Kidney (tissue), 13 donors: ENCODE measurements at regions not wholly inside any gene's neighbourhood (a gene's known extent, or its start where the extent isn't known, plus 50 kb on each side); places are given as distances from the start of the nearest gene placed in this dataset.

Experiments used
- DNase-seq, 5 donors: peaks; one replicate each; pipeline ENCODE4 v3.0.0-alpha.2; 2013 to 2020
- FAIRE-seq: peaks from 2 replicates; lab custom pipeline; 2012; peaks lifted over from hg19 to GRCh38; lab: Jason Lieb, UNC
- H3K27ac ChIP-seq, 2 donors: one replicate each; pipeline ENCODE4 v1.7.0; 2013; ENCODE audit warnings: low read depth in 2 of 2, low read length in 2 of 2, inconsistent platforms in 1 of 2
- H3K27me3 ChIP-seq: one replicate; pipeline ENCODE4 v1.7.1; 2013; ENCODE audit warnings: low read length, inconsistent platforms; ENCODE audit not compliant: control insufficient read depth, insufficient read depth
- H3K36me3 ChIP-seq, 3 donors: one replicate each; pipeline versions ENCODE4 v1.7.0 to v1.7.1; 2013; ENCODE audit warnings: low read length in 3 of 3, control low read depth in 1 of 3, inconsistent platforms in 1 of 3; ENCODE audit not compliant: insufficient read depth in 3 of 3, control insufficient read depth in 2 of 3
- H3K4me1 ChIP-seq, 3 donors: one replicate each; pipeline versions ENCODE4 v1.7.0 to v1.7.1; 2013; ENCODE audit warnings: low read length in 3 of 3, inconsistent platforms in 1 of 3, low read depth in 1 of 3; ENCODE audit not compliant: control insufficient read depth in 2 of 3, insufficient read depth in 2 of 3
- H3K4me3 ChIP-seq, 3 donors: one replicate each; pipeline versions ENCODE4 v1.7.0 to v1.8.1; 2013; ENCODE audit warnings: low read length in 3 of 3, control low read depth in 1 of 3, inconsistent platforms in 1 of 3
- H3K9ac ChIP-seq, 3 donors: one replicate each; pipeline versions ENCODE4 v1.7.0 to v1.7.1; 2013; ENCODE audit warnings: low read length in 3 of 3, control low read depth in 1 of 3, inconsistent platforms in 1 of 3
- H3K9me3 ChIP-seq, 3 donors: one replicate each; pipeline versions ENCODE4 v1.7.0 to v1.7.1; 2013; ENCODE audit warnings: low read length in 3 of 3, control low read depth in 1 of 3, inconsistent platforms in 1 of 3; ENCODE audit not compliant: control insufficient read depth in 2 of 3, insufficient read depth in 1 of 3
- CTCF ChIP-seq: IDR thresholded peaks from 3 replicates; pipeline ENCODE4 v1.5.1; 2012; ENCODE audit warnings: mild to moderate bottlenecking, moderate library complexity, borderline replicate concordance; ENCODE audit not compliant: insufficient read depth; ENCODE audit errors: extremely low read depth
- intact Hi-C: fragments of 100-400 bp; cut with DNase I; formaldehyde crosslinking; loops from one replicate; pipeline ENCODE4 v1.11.1; 2022
- donor health status: control.
- donor health status: control.
- donor health status: control.
- donor health status: control.
- donor health status: control.
- donor health status: DM: yes; HTN: yes; CAD: no.
- donor health status: Normal renal cell carcinoma (clear cell type).

- intact Hi-C loops: no loop called here
- H3K4me1 ChIP-seq: no peaks in the 10 kb centered on the region
- H3K9me3 ChIP-seq: no peaks in the 10 kb centered on the region
- no peaks in the 10 kb centered on the region for H3K27me3 ChIP-seq
- DNase-seq (no peak), FAIRE-seq (no peak)
- H3K36me3 ChIP-seq: no peaks in the 10 kb centered on the region
- no peak overlapping the region for H3K27ac ChIP-seq
- no peak for TF ChIP-seq CTCF
- H3K4me3 ChIP-seq: no peak overlapping the region
- H3K9ac ChIP-seq: no peak overlapping the region
Measured at GRCh38 chr3:102304550-102304949, 130.3 kb upstream of the ZPLD1 start.

GRCh38 chr3:102307442-102307841, 127.4 kb upstream of the ZPLD1 start:
- Histone ChIP-seq H3K4me3 (no peak overlapping the region), H3K36me3 (no peaks in the 10 kb centered on the region), H3K9me3 (no peaks in the 10 kb centered on the region), H3K4me1 (no peaks in the 10 kb centered on the region), H3K27me3 (no peaks in the 10 kb centered on the region), H3K9ac (no peak overlapping the region), H3K27ac (no peak overlapping the region)
- intact Hi-C loops: no loop called here
- FAIRE-seq (no peak), DNase-seq (no peak)
- TF ChIP-seq CTCF: no peak

GRCh38 chr3:102329066-102329465, 105.7 kb upstream of the ZPLD1 start:
- Histone ChIP-seq H3K4me3 (no peak overlapping the region), H3K36me3 (no peaks in the 10 kb centered on the region), H3K9me3 (no peaks in the 10 kb centered on the region), H3K27ac (no peak overlapping the region), H3K9ac (no peak overlapping the region), H3K4me1 (no peaks in the 10 kb centered on the region), H3K27me3 (no peaks in the 10 kb centered on the region)
- TF ChIP-seq CTCF: no peak
- intact Hi-C loops: no loop called here
- DNase-seq (no peak), FAIRE-seq (no peak)

GRCh38 chr3:102329561-102329960, 105.3 kb upstream of the ZPLD1 start:
- H3K9me3 ChIP-seq: no peaks in the 10 kb centered on the region
- H3K4me1 ChIP-seq: no peaks in the 10 kb centered on the region
- no peak overlapping the region for H3K27ac ChIP-seq
- intact Hi-C loops: no loop called here
- TF ChIP-seq CTCF: no peak
- FAIRE-seq (no peak), DNase-seq (no peak)
- H3K9ac ChIP-seq: no peak overlapping the region
- no peak overlapping the region for H3K4me3 ChIP-seq
- no peaks in the 10 kb centered on the region for H3K27me3 ChIP-seq
- H3K36me3 ChIP-seq: no peaks in the 10 kb centered on the region
